DMS153 (cell line): ENCODE measurements at regions not wholly inside any gene's neighbourhood (a gene's known extent, or its start where the extent isn't known, plus 50 kb on each side); places are given as distances from the start of the nearest gene placed in this dataset.
"Not testable (repeated sequence)": the region's sequence is repeated elsewhere in the genome, so short reads cannot be mapped to it uniquely, and the experiment has no call there.

Experiments used
- DNase-seq: peaks from one replicate; lab custom pipeline; 2025; lab: John Stamatoyannopoulos, UW

- DNase-seq: no peak
These were observed 188.3 kb downstream of the MIB1 start for GRCh38 chr18:21928925-21929324.

GRCh38 chr18:21930177-21930576 lies 189.6 kb downstream of the MIB1 start:
- no peak for DNase-seq

- no peak for DNase-seq
These were observed 193.6 kb downstream of the MIB1 start for GRCh38 chr18:21933931-21934765.

GRCh38 chr18:21934766-21935015 lies 194.1 kb downstream of the MIB1 start:
- DNase-seq: no peak

GRCh38 chr18:21943456-21943855 lies 202.9 kb downstream of the MIB1 start:
- DNase-seq: no peak

- no peak for DNase-seq
These were observed 208.9 kb downstream of the MIB1 start for GRCh38 chr18:21949326-21950015.

GRCh38 chr18:21955757-21956652 lies 213.4 kb upstream of the GATA6 start:
- no peak for DNase-seq

- DNase-seq: no peak
These were observed 211.1 kb upstream of the GATA6 start for GRCh38 chr18:21958263-21958662.

- DNase-seq: no peak
These were observed 210.5 kb upstream of the GATA6 start for GRCh38 chr18:21958707-21959450.

- DNase-seq: no peak
These were observed 209.2 kb upstream of the GATA6 start for GRCh38 chr18:21960189-21960588.

- no peak for DNase-seq
These were observed 206.1 kb upstream of the GATA6 start for GRCh38 chr18:21963336-21963735.

- no peak for DNase-seq
These were observed 201.1 kb upstream of the GATA6 start for GRCh38 chr18:21968338-21968737.

GRCh38 chr18:21972281-21972680 lies 197.1 kb upstream of the GATA6 start:
- no peak for DNase-seq

GRCh38 chr18:21975954-21976353 lies 193.4 kb upstream of the GATA6 start:
- DNase-seq: not testable (repeated sequence)

GRCh38 chr18:21978546-21979170 lies 190.7 kb upstream of the GATA6 start:
- no peak for DNase-seq

- no peak for DNase-seq
These were observed 190.2 kb upstream of the GATA6 start for GRCh38 chr18:21979171-21979560.

GRCh38 chr18:21979759-21980158 lies 189.6 kb upstream of the GATA6 start:
- no peak for DNase-seq

GRCh38 chr18:21980744-21981143 lies 188.6 kb upstream of the GATA6 start:
- DNase-seq: no peak

- not testable (repeated sequence) for DNase-seq
These were observed 187.9 kb upstream of the GATA6 start for GRCh38 chr18:21981489-21981888.

GRCh38 chr18:21991081-21991534 lies 178.3 kb upstream of the GATA6 start:
- no peak for DNase-seq

GRCh38 chr18:21991886-21992285 lies 177.5 kb upstream of the GATA6 start:
- no peak for DNase-seq
